ENCODE measurements at regions not wholly inside any gene's neighbourhood (a gene's known extent, or its start where the extent isn't known, plus 50 kb on each side); places are given as distances from the start of the nearest gene placed in this dataset.
A peak's percentile ranks its signal among the peaks of the same experiment; 100 is the strongest.

GRCh38 chr13:73772449-73773167 is 361.6 kb downstream of the KLF12 start:
- H3K9me3 Mint-ChIP-seq, result no peaks in the 10 kb centered on the region
- H3K4me3 Mint-ChIP-seq, result no peak overlapping the region
- H3K27ac Mint-ChIP-seq, result peak overlapping the region; percentile 9 to 54 (median 19)
- H3K27me3 Mint-ChIP-seq (ENCODE audit: low read depth), result no peaks in the 10 kb centered on the region
- H3K4me1 Mint-ChIP-seq, result peaks cover 21% of the 10 kb centered on the region
- peaks cover 31% of the 10 kb centered on the region for H3K36me3 Mint-ChIP-seq (ENCODE audit: low read depth)
- TF ChIP-seq CTCF (IDR thresholded peaks at IDR 0.05; ENCODE audit: unreplicated experiment in 3 of 3), result no peak

GRCh38 chr13:73767747-73768315 is 366.4 kb downstream of the KLF12 start:
- Mint-ChIP-seq H3K4me1 (peaks cover 55% of the 10 kb centered on the region), H3K9me3 (no peaks in the 10 kb centered on the region)

GRCh38 chr13:73767191-73767741 is 366.9 kb downstream of the KLF12 start:
- Mint-ChIP-seq H3K9me3 (no peaks in the 10 kb centered on the region), H3K27ac (peak overlapping the region; percentile 99)

More at GRCh38 chr13:73767747-73768315, 366.4 kb downstream of the KLF12 start:
- Mint-ChIP-seq H3K4me3 (no peak overlapping the region), H3K27ac (peak overlapping the region; percentile 99), H3K27me3 (ENCODE audit: low read depth) (no peaks in the 10 kb centered on the region), H3K36me3 (ENCODE audit: low read depth) (peaks cover 14% of the 10 kb centered on the region)
- TF ChIP-seq CTCF (IDR thresholded peaks at IDR 0.05; ENCODE audit: unreplicated experiment in 3 of 3), result peak; percentile 32 to 42 (median 35)

GRCh38 chr13:73765651-73766384 is 368.4 kb downstream of the KLF12 start:
- Mint-ChIP-seq H3K4me3 (peak overlapping the region; percentile 46 to 72 (median 58)), H3K9me3 (no peaks in the 10 kb centered on the region), H3K36me3 (ENCODE audit: low read depth) (peaks cover 4% of the 10 kb centered on the region), H3K27ac (peak overlapping the region; percentile 99), H3K4me1 (peaks cover 67% of the 10 kb centered on the region), H3K27me3 (ENCODE audit: low read depth) (no peaks in the 10 kb centered on the region)
- TF ChIP-seq CTCF (IDR thresholded peaks at IDR 0.05; ENCODE audit: unreplicated experiment in 3 of 3), result no peak

More at GRCh38 chr13:73767191-73767741, 366.9 kb downstream of the KLF12 start:
- TF ChIP-seq CTCF (IDR thresholded peaks at IDR 0.05; ENCODE audit: unreplicated experiment in 3 of 3), result no peak
- Mint-ChIP-seq H3K4me3 (peak overlapping the region in 1 of 3 experiments; percentile 26), H3K27me3 (ENCODE audit: low read depth) (no peaks in the 10 kb centered on the region), H3K4me1 (peaks cover 56% of the 10 kb centered on the region), H3K36me3 (ENCODE audit: low read depth) (peaks cover 8% of the 10 kb centered on the region)

GRCh38 chr13:73759434-73759833 is 374.8 kb downstream of the KLF12 start:
- Mint-ChIP-seq H3K27me3 (ENCODE audit: low read depth) (no peaks in the 10 kb centered on the region), H3K4me1 (peaks cover 54% of the 10 kb centered on the region)

More at GRCh38 chr13:73759434-73759833, 374.8 kb downstream of the KLF12 start:
- Mint-ChIP-seq H3K9me3 (no peaks in the 10 kb centered on the region), H3K4me3 (no peak overlapping the region), H3K27ac (peak overlapping the region in 2 of 3 experiments; percentile 54 to 67), H3K36me3 (ENCODE audit: low read depth) (peaks cover 4% of the 10 kb centered on the region)
- TF ChIP-seq CTCF (IDR thresholded peaks at IDR 0.05; ENCODE audit: unreplicated experiment in 3 of 3), result no peak

All from nephron (organoid).